ENCODE measurements at regions not wholly inside any gene's neighbourhood (a gene's known extent, or its start where the extent isn't known, plus 50 kb on each side); places are given as distances from the start of the nearest gene placed in this dataset.

DNA sequence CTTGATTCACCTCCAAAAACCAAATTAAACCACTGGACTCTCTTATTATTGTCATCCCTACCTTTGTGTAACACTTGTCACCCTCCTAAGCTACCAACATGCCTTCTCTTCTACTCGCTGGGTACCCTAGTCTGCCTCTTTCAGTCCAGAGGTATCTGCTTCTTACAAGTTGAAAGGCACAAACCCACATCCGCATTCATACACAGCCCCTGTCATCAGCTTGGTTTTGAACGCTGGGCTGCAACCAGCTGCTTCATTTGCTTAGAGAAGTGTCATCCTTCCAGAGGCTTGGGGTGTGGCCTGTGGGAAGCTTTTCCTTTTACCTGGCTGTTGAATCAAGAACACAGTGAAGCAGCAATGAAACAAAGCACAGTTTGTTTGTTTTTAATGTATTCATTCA, 138.8 kb upstream of the WWC1 start:
- TF ChIP-seq, protein P1, sequence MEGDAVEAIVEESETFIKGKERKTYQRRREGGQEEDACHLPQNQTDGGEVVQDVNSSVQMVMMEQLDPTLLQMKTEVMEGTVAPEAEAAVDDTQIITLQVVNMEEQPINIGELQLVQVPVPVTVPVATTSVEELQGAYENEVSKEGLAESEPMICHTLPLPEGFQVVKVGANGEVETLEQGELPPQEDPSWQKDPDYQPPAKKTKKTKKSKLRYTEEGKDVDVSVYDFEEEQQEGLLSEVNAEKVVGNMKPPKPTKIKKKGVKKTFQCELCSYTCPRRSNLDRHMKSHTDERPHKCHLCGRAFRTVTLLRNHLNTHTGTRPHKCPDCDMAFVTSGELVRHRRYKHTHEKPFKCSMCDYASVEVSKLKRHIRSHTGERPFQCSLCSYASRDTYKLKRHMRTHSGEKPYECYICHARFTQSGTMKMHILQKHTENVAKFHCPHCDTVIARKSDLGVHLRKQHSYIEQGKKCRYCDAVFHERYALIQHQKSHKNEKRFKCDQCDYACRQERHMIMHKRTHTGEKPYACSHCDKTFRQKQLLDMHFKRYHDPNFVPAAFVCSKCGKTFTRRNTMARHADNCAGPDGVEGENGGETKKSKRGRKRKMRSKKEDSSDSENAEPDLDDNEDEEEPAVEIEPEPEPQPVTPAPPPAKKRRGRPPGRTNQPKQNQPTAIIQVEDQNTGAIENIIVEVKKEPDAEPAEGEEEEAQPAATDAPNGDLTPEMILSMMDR (IDR thresholded peaks at IDR 0.05; ENCODE audit: poor library complexity): no peak
- TF ChIP-seq EZH2 (IDR thresholded peaks at IDR 0.05; ENCODE audit: borderline replicate concordance): no peak
- TF ChIP-seq EZH2phosphoT487 (IDR thresholded peaks at IDR 0.05; ENCODE audit: low read depth, severe bottlenecking, unreplicated experiment): no peak

Data from hepatocyte (in vitro differentiated cells).